ENCODE measurements at regions not wholly inside any gene's neighbourhood (a gene's known extent, or its start where the extent isn't known, plus 50 kb on each side); places are given as distances from the start of the nearest gene placed in this dataset.

GRCh38 chr12:97681612-97682504, 219.3 kb downstream of the RMST start:
- TF ChIP-seq POLR2A (IDR thresholded peaks at IDR 0.05) = no peak
- TF ChIP-seq, protein P1, sequence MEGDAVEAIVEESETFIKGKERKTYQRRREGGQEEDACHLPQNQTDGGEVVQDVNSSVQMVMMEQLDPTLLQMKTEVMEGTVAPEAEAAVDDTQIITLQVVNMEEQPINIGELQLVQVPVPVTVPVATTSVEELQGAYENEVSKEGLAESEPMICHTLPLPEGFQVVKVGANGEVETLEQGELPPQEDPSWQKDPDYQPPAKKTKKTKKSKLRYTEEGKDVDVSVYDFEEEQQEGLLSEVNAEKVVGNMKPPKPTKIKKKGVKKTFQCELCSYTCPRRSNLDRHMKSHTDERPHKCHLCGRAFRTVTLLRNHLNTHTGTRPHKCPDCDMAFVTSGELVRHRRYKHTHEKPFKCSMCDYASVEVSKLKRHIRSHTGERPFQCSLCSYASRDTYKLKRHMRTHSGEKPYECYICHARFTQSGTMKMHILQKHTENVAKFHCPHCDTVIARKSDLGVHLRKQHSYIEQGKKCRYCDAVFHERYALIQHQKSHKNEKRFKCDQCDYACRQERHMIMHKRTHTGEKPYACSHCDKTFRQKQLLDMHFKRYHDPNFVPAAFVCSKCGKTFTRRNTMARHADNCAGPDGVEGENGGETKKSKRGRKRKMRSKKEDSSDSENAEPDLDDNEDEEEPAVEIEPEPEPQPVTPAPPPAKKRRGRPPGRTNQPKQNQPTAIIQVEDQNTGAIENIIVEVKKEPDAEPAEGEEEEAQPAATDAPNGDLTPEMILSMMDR (IDR thresholded peaks at IDR 0.05 in 4 of 5, conservative IDR thresholded peaks at IDR 0.05 in 1 of 5) = no peak
